GM23338 (cell line): ENCODE measurements at regions not wholly inside any gene's neighbourhood (a gene's known extent, or its start where the extent isn't known, plus 50 kb on each side); places are given as distances from the start of the nearest gene placed in this dataset.

Experiments used
- ATAC-seq: fragments of 200-7000 bp; cut with Tn5 transposase; 3 replicates; pipeline ENCODE4 v1.9.1; 2020
- DNase-seq: peaks from one replicate; pipeline ENCODE4 v3.0.0-alpha.2; 2015; ENCODE audit warnings: low spot score
- H2AFZ ChIP-seq: fragments of 200-600 bp; sonication (generic); 2 replicates; pipeline ENCODE4 v1.8.0; 2016; ENCODE audit warnings: antibody characterized with exemption, mild to moderate bottlenecking, moderate library complexity
- H3F3A ChIP-seq: fragments of 200-600 bp; sonication (generic); replicated peaks from 2 replicates; pipeline ENCODE4 v1.8.0; 2017; ENCODE audit warnings: antibody characterized with exemption, mixed run types, low read depth
- H3K27ac ChIP-seq: fragments of 200-600 bp; sonication (generic); 2 replicates; pipeline ENCODE4 v1.6.1; 2016; ENCODE audit warnings: low read depth
- H3K27me3 ChIP-seq: fragments of 200-600 bp; sonication (generic); 2 replicates; pipeline ENCODE4 v1.8.0; 2016; ENCODE audit warnings: mild to moderate bottlenecking, mixed run types, moderate library complexity; ENCODE audit not compliant: insufficient read depth
- H3K36me3 ChIP-seq: fragments of 200-600 bp; sonication (generic); 2 replicates; pipeline ENCODE4 v1.8.0; 2016; ENCODE audit warnings: mild to moderate bottlenecking; ENCODE audit not compliant: insufficient read depth
- H3K4me1 ChIP-seq: fragments of 200-600 bp; sonication (generic); 2 replicates; pipeline ENCODE4 v1.8.0; 2016; ENCODE audit warnings: mild to moderate bottlenecking, moderate library complexity; ENCODE audit not compliant: insufficient read depth
- H3K4me2 ChIP-seq: fragments of 200-600 bp; sonication (generic); 2 replicates; pipeline ENCODE4 v1.7.1; 2017; ENCODE audit warnings: mixed run types
- H3K4me3 ChIP-seq: fragments of 200-600 bp; sonication (generic); 2 replicates; pipeline ENCODE4 v1.6.1; 2016; ENCODE audit warnings: mixed run types
- H3K79me2 ChIP-seq: fragments of 200-600 bp; sonication (generic); replicated peaks from 2 replicates; pipeline ENCODE4 v1.8.0; 2017; ENCODE audit warnings: mild to moderate bottlenecking; ENCODE audit not compliant: insufficient read depth
- H3K9me2 ChIP-seq: fragments of 200-600 bp; sonication (generic); 2 replicates; pipeline ENCODE4 v1.8.0; 2017; ENCODE audit not compliant: insufficient read depth
- H4K20me1 ChIP-seq: fragments of 200-600 bp; sonication (generic); replicated peaks from 2 replicates; pipeline ENCODE4 v1.8.0; 2017; ENCODE audit warnings: mild to moderate bottlenecking; ENCODE audit not compliant: insufficient read depth
- H3K27ac Mint-ChIP-seq: 2 replicates; pipeline ENCODE4 v1.8.0; 2020; ENCODE audit warnings: inconsistent platforms, mild to moderate bottlenecking, moderate library complexity, mixed read lengths
- H3K27me3 Mint-ChIP-seq: 3 replicates; pipeline ENCODE4 v1.8.0; 2022; ENCODE audit warnings: low read depth, mild to moderate bottlenecking, moderate library complexity, mixed read lengths, inconsistent platforms; ENCODE audit not compliant: insufficient read depth, poor library complexity
- H3K36me3 Mint-ChIP-seq: 3 replicates; pipeline ENCODE4 v1.8.0; 2021; ENCODE audit warnings: low read depth, mild to moderate bottlenecking, inconsistent platforms, moderate library complexity, mixed read lengths
- H3K4me1 Mint-ChIP-seq: 3 replicates; pipeline ENCODE4 v1.8.0; 2020; ENCODE audit warnings: mild to moderate bottlenecking, inconsistent platforms, mixed read lengths
- H3K4me3 Mint-ChIP-seq: 3 replicates; pipeline ENCODE4 v1.8.0; 2021; ENCODE audit warnings: moderate library complexity, mild to moderate bottlenecking, inconsistent platforms, mixed read lengths
- H3K9me3 Mint-ChIP-seq: 3 replicates; pipeline ENCODE4 v1.8.0; 2020; ENCODE audit warnings: moderate library complexity, mild to moderate bottlenecking, inconsistent platforms, mixed read lengths
- CREB1 ChIP-seq: fragments of 250-450 bp; sonication (Bioruptor Pico); IDR thresholded peaks from 2 replicates; pipeline ENCODE4 v1.5.0; 2020; ENCODE audit warnings: low read depth, mild to moderate bottlenecking, moderate library complexity
- CTCF ChIP-seq, 2 experiments: fragments of 200-600 bp in 1 of 2; sonication (generic) in 1 of 2; conservative IDR thresholded peaks; 2 replicates each; pipeline versions ENCODE4 v1.5.1 to v1.6.1; 2016 to 2017; ENCODE audit warnings: antibody characterized with exemption in 2 of 2, low read depth in 2 of 2, mild to moderate bottlenecking in 2 of 2, moderate library complexity in 1 of 2
- ETS1 ChIP-seq: IDR thresholded peaks from 2 replicates; pipeline ENCODE4 v1.6.1; 2016; ENCODE audit warnings: antibody characterized with exemption
- EZH2 ChIP-seq: fragments of 200-600 bp; sonication (generic); IDR thresholded peaks from one replicate; pipeline ENCODE4 v1.8.0; 2017; ENCODE audit warnings: antibody characterized with exemption, mild to moderate bottlenecking, low read depth; ENCODE audit not compliant: unreplicated experiment
- EZH2phosphoT487 ChIP-seq: fragments of 200-600 bp; sonication (generic); IDR thresholded peaks from one replicate; pipeline ENCODE4 v1.8.1; 2018; ENCODE audit warnings: antibody characterized with exemption; ENCODE audit not compliant: unreplicated experiment
- JUNB ChIP-seq: IDR thresholded peaks from one replicate; pipeline ENCODE4 v1.6.1; 2016; ENCODE audit warnings: antibody characterized with exemption; ENCODE audit not compliant: unreplicated experiment
- NANOG ChIP-seq: IDR thresholded peaks from 2 replicates; pipeline ENCODE4 v1.6.1; 2016; ENCODE audit warnings: antibody characterized with exemption, borderline replicate concordance
- POLR2AphosphoS5 ChIP-seq: IDR thresholded peaks from 2 replicates; pipeline ENCODE4 v1.6.1; 2016; ENCODE audit warnings: antibody characterized with exemption, low read depth
- STAT1 ChIP-seq: IDR thresholded peaks from one replicate; pipeline ENCODE4 v1.6.1; 2016; ENCODE audit warnings: antibody characterized with exemption; ENCODE audit not compliant: unreplicated experiment
- ZNF114 ChIP-seq: fragments of 250-450 bp; sonication (Bioruptor Pico); IDR thresholded peaks from 2 replicates; pipeline ENCODE4 v1.5.0; 2020; ENCODE audit warnings: mild to moderate bottlenecking, moderate library complexity
- ZNF331 ChIP-seq: fragments of 250-450 bp; sonication (Bioruptor Pico); IDR thresholded peaks from 2 replicates; pipeline ENCODE4 v1.5.0; 2020; ENCODE audit warnings: low read depth, mild to moderate bottlenecking, moderate library complexity
- ZNF462 ChIP-seq: fragments of 250-450 bp; sonication (Bioruptor Pico); IDR thresholded peaks from 2 replicates; pipeline ENCODE4 v1.5.0; 2020; ENCODE audit warnings: mild to moderate bottlenecking, moderate library complexity

GRCh38 chr6:19945843-19946358 is 108.7 kb downstream of the ID4 start:
- Histone ChIP-seq H3F3A (no peaks in the 10 kb centered on the region), H3K9me2 (0 out of 2 replicates have a peak, but pooled peaks cover 9% of the 10 kb centered on the region), H3K79me2 (no peaks in the 10 kb centered on the region), H3K4me3 (no peak overlapping the region), H3K4me1 (no peaks in the 10 kb centered on the region), H3K36me3 (no peaks in the 10 kb centered on the region; the same call in 1 of the 2 replicates), H4K20me1 (no peaks in the 10 kb centered on the region), H2AFZ (no peak overlapping the region), H3K4me2 (no peak overlapping the region), H3K27ac (no peak overlapping the region), H3K27me3 (no peaks in the 10 kb centered on the region)
- Mint-ChIP-seq H3K4me3 (no peak overlapping the region), H3K4me1 (no peaks in the 10 kb centered on the region), H3K27ac (no peak overlapping the region), H3K36me3 (peaks cover 4% of the 10 kb centered on the region; the same call in 1 of the 3 replicates), H3K27me3 (peaks cover 3% of the 10 kb centered on the region), H3K9me3 (peaks cover 19% of the 10 kb centered on the region; the same call in 2 of the 3 replicates)
- ATAC-seq (no peak), DNase-seq (no peak)
- TF ChIP-seq ZNF114 (no peak), CREB1 (CRISPR knock-in tag) (no peak), CTCF (conservative IDR thresholded peaks at IDR 0.05; ENCODE audit: low read depth in 2 of 2) (no peak), POLR2AphosphoS5 (no peak), STAT1 (no peak), NANOG (no peak), EZH2 (no peak), ZNF331 (no peak)

- Mint-ChIP-seq H3K4me1 (no peaks in the 10 kb centered on the region), H3K36me3 (no peaks in the 10 kb centered on the region), H3K4me3 (no peak overlapping the region), H3K27me3 (peaks cover 1% of the 10 kb centered on the region), H3K27ac (no peak overlapping the region), H3K9me3 (peaks cover 15% of the 10 kb centered on the region; the same call in 2 of the 3 replicates)
- Histone ChIP-seq H3K9me2 (0 out of 2 replicates have a peak, but pooled peaks cover 3% of the 10 kb centered on the region), H4K20me1 (no peaks in the 10 kb centered on the region), H3K27ac (no peak overlapping the region), H3K79me2 (no peaks in the 10 kb centered on the region), H3F3A (no peaks in the 10 kb centered on the region), H3K27me3 (no peaks in the 10 kb centered on the region), H3K4me2 (no peak overlapping the region), H3K4me3 (no peak overlapping the region), H3K36me3 (no peaks in the 10 kb centered on the region; the same call in 1 of the 2 replicates), H3K4me1 (no peaks in the 10 kb centered on the region), H2AFZ (no peak overlapping the region)
- DNase-seq (no peak), ATAC-seq (no peak)
- TF ChIP-seq EZH2phosphoT487 (no peak), JUNB (no peak), ZNF331 (no peak), STAT1 (no peak), EZH2 (no peak), ETS1 (no peak), ZNF114 (no peak), NANOG (no peak), ZNF462 (CRISPR knock-in tag) (no peak), CREB1 (CRISPR knock-in tag) (no peak), POLR2AphosphoS5 (no peak)
Measured at GRCh38 chr6:19949155-19949554, 112.0 kb downstream of the ID4 start.
